Stomach (tissue), 8 donors: ENCODE measurements at regions not wholly inside any gene's neighbourhood (a gene's known extent, or its start where the extent isn't known, plus 50 kb on each side); places are given as distances from the start of the nearest gene placed in this dataset.

Source experiments
- DNase-seq, 2 donors: peaks; one replicate each; pipeline versions ENCODE4 v3.0.0 to v3.0.0-alpha.2; 2013 to 2019
- H3K27ac ChIP-seq, 5 donors: fragments of 200-600 bp in 4 of 5; sonication (generic) in 4 of 5; one replicate each; pipeline ENCODE4 v1.5.1; 2013 to 2019; ENCODE audit warnings: mild to moderate bottlenecking in 1 of 5, moderate library complexity in 1 of 5
- H3K27me3 ChIP-seq, 3 donors: fragments of 200-600 bp; sonication (generic); one replicate each; pipeline ENCODE4 v1.5.1; 2017 to 2019; ENCODE audit warnings: mixed run types in 1 of 3
- H3K36me3 ChIP-seq, 4 donors: fragments of 200-600 bp; sonication (generic); 1 replicate in 3 of 4; 2 replicates in 1 of 4; pipeline ENCODE4 v1.5.1; 2016 to 2019
- H3K4me1 ChIP-seq, 4 donors: fragments of 200-600 bp; sonication (generic); one replicate each; pipeline ENCODE4 v1.5.1; 2016 to 2019
- H3K4me3 ChIP-seq, 4 donors: fragments of 200-600 bp; sonication (generic) in 3 of 4; one replicate each; pipeline ENCODE4 v1.5.1; 2016 to 2019; ENCODE audit warnings: mild to moderate bottlenecking in 1 of 4
- H3K9me3 ChIP-seq, 4 donors: fragments of 200-600 bp; sonication (generic); one replicate each; pipeline ENCODE4 v1.5.1; 2016 to 2019
- CTCF ChIP-seq, 7 experiments: fragments of 450-650 bp in 4 of 7; fragments of 200-600 bp in 3 of 7; sonication (generic) in 3 of 7; IDR thresholded peaks; one replicate each; pipeline ENCODE4 v1.5.1; 2016 to 2019; ENCODE audit warnings: antibody characterized with exemption in 7 of 7, control low read depth in 2 of 7, mild to moderate bottlenecking in 1 of 7
- EP300 ChIP-seq: sonication (generic); formaldehyde crosslinking; IDR thresholded peaks from one replicate; pipeline ENCODE4 v1.6.1; 2017; ENCODE audit warnings: antibody characterized with exemption
- POLR2A ChIP-seq, 4 donors: fragments of 450-650 bp; IDR thresholded peaks; one replicate each; pipeline ENCODE4 v1.6.1; 2016; ENCODE audit warnings: antibody characterized with exemption in 4 of 4, control low read depth in 2 of 4, mild to moderate bottlenecking in 1 of 4, moderate library complexity in 1 of 4
- POLR2AphosphoS5 ChIP-seq, 3 donors: sonication (generic); formaldehyde crosslinking; IDR thresholded peaks; one replicate each; pipeline ENCODE4 v1.6.1; 2016; ENCODE audit warnings: antibody characterized with exemption in 3 of 3
- WGBS, 5 donors: extraction: QIAGEN DNeasy Blood & Tissue Kit in 3 of 5; methylation state at CpG; one replicate each; pipeline versions ENCODE4 v1.1.5 to v1.1.7; 2013 to 2018; 5-methylcytosine and 5-hydroxymethylcytosine counted together
- intact Hi-C: fragments of 100-400 bp; cut with DNase I; formaldehyde crosslinking; loops from one replicate; pipeline ENCODE4 v1.15.1; 2023; ENCODE audit warnings: low total_unique reads
- donor health status: healthy with polysubstance abuse.
- donor health status: Bipolar disorder and iron deficiency.
- donor health status: healthy.

GRCh38 chr6:142693441-142693840 lies 251.5 kb downstream of the HIVEP2 start:
- intact Hi-C loops = loop anchor here (5.0 to 10.0 kb wide), 2 partner anchors 334 to 731 kb away; no protein-coding TSS in a partner anchor
- no peak for DNase-seq
- H3K27ac ChIP-seq = no peak overlapping the region
- H3K4me3 ChIP-seq = no peak overlapping the region
- H3K9me3 ChIP-seq = no peaks in the 10 kb centered on the region
- TF ChIP-seq CTCF (IDR thresholded peaks at IDR 0.05) (no peak), POLR2A (IDR thresholded peaks at IDR 0.05) (no peak), POLR2AphosphoS5 (IDR thresholded peaks at IDR 0.05) (no peak), EP300 (no peak)
- no peaks in the 10 kb centered on the region for H3K36me3 ChIP-seq
- 79 to 91% (median 86%) methylated on average over 4 of the region's 4 CpGs for WGBS, 5 donors
- H3K4me1 ChIP-seq = peaks cover 12 to 43% (median 22%) of the 10 kb centered on the region in 4 donors
- no peaks in the 10 kb centered on the region for H3K27me3 ChIP-seq

- no peak for DNase-seq
- Histone ChIP-seq H3K27me3 (no peaks in the 10 kb centered on the region), H3K27ac (no peak overlapping the region), H3K4me1 (peaks cover 12 to 43% (median 22%) of the 10 kb centered on the region in 4 donors), H3K36me3 (no peaks in the 10 kb centered on the region), H3K9me3 (no peaks in the 10 kb centered on the region), H3K4me3 (no peak overlapping the region)
- intact Hi-C loops = loop anchor here (5.0 to 10.0 kb wide), 2 partner anchors 333 to 731 kb away; no protein-coding TSS in a partner anchor
- TF ChIP-seq POLR2A (IDR thresholded peaks at IDR 0.05) = no peak
- no peak for TF ChIP-seq CTCF (IDR thresholded peaks at IDR 0.05)
- no peak for TF ChIP-seq EP300
- TF ChIP-seq POLR2AphosphoS5 (IDR thresholded peaks at IDR 0.05) = no peak
- 60 to 80% (median 75%) methylated on average over 2 of the region's 2 CpGs for WGBS, 5 donors
Measured at GRCh38 chr6:142694054-142694453, 250.9 kb downstream of the HIVEP2 start.

DNA sequence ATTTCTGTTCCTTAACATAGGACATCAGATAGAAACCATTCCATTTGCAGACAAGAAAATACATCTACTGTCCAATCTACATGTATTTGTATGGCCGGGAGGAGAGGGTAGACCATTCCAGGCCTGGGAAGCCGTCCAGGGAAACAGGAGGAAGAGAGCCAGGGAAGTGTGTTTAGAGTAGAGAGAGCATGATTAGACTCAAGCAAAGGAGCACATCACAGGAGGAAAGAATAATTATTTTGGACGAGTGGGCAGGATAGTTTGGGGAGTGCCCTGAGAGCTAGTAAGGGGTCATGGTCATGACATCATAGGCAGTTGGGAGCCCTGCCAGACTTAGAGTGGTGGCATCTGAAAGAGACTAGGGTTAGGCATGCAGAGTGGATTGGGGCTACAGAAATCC lies 250.0 kb downstream of the HIVEP2 start:
- WGBS, 5 donors = 12 to 33% (median 24%) methylated on average over 3 of the region's 3 CpGs
- H3K9me3 ChIP-seq = no peaks in the 10 kb centered on the region
- peak in 1 of 2 donors; percentile 80 for DNase-seq
- no peaks in the 10 kb centered on the region for H3K27me3 ChIP-seq
- peaks cover 12 to 43% (median 22%) of the 10 kb centered on the region in 4 donors for H3K4me1 ChIP-seq
- no peak for TF ChIP-seq POLR2AphosphoS5 (IDR thresholded peaks at IDR 0.05)
- TF ChIP-seq EP300 = no peak
- no peak for TF ChIP-seq CTCF (IDR thresholded peaks at IDR 0.05)
- no peak for TF ChIP-seq POLR2A (IDR thresholded peaks at IDR 0.05)
- H3K27ac ChIP-seq = no peak overlapping the region
- intact Hi-C loops = loop anchor here (10.0 kb wide), 1 partner anchor 730 kb away; no protein-coding TSS in a partner anchor
- H3K36me3 ChIP-seq = no peaks in the 10 kb centered on the region
- no peak overlapping the region for H3K4me3 ChIP-seq

DNA sequence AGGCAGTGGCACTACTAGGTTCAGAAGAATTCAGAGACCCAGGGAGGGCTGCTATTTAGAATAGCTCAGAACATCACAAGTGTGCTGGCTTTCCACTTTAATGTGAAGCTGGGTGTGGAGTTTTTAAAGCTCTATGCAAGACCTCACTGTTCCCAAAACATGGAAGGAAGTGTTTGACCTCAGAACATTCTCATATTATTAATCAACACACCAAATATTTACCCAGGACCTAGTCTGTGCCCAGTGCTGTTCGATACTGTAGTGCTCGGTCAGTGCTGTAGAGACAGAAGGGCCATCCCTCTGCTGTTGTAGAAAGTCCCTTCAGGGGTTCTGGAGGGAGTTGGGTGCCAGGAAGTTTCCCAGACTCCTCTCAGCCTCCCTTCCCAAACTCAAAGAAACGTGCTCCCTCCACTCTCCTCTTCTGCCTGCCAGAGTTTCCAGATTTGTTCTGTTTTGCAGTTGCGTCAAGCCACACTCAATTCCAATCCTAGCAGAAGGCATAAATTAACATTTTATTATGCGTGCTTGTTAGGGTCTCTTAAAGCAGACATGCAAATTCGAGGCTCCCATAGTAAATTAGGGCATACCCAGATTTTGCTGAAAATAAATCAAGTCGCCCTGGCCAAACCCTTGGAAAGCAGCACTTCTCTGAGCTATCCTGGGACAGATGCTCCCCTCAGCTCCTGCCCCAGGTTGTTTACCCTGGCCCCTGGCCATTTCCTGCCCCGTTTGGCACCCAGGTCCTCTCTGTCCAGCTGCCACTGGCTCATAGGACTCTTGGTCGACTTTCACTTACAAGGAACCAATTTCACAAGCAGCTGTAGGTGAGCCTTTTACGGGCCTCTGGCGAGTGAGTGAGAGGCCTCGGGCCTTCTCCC lies 248.6 kb downstream of the HIVEP2 start:
- TF ChIP-seq POLR2AphosphoS5 (IDR thresholded peaks at IDR 0.05) (peak in 1 of 3 donors; percentile 18), EP300 (no peak), POLR2A (IDR thresholded peaks at IDR 0.05) (no peak)
- Histone ChIP-seq H3K9me3 (no peaks in the 10 kb centered on the region), H3K4me1 (peaks cover 12 to 43% (median 22%) of the 10 kb centered on the region in 4 donors), H3K27ac (peak overlapping the region in 3 of 5 donors; percentile 2 to 24 (median 22)), H3K4me3 (no peak overlapping the region), H3K27me3 (no peaks in the 10 kb centered on the region), H3K36me3 (no peaks in the 10 kb centered on the region)
- 42 to 61% (median 46%) methylated on average over 12 of the region's 12 CpGs for WGBS, 5 donors
- peak; percentile 37 to 74 for DNase-seq
- intact Hi-C loops = loop anchor here (10.0 kb wide), 1 partner anchor 728 kb away; no protein-coding TSS in a partner anchor
